Fibroblast of mammary gland (primary cell): ENCODE measurements at regions not wholly inside any gene's neighbourhood (a gene's known extent, or its start where the extent isn't known, plus 50 kb on each side); places are given as distances from the start of the nearest gene placed in this dataset.

ENCODE experiments used
- DNase-seq: peaks from one replicate; pipeline ENCODE4 v3.0.0-alpha.2; 2010; ENCODE audit warnings: low read depth
- H3K4me3 ChIP-seq: 2 replicates; pipeline ENCODE4 v1.5.1; 2011; ENCODE audit warnings: low read depth, mild to moderate bottlenecking, low read length, moderate library complexity; ENCODE audit not compliant: control insufficient read depth
- CTCF ChIP-seq: conservative IDR thresholded peaks from 2 replicates; pipeline ENCODE4 v1.5.1; 2011; ENCODE audit warnings: low read depth, low read length, inconsistent platforms; ENCODE audit not compliant: control insufficient read depth, insufficient read depth

DNA sequence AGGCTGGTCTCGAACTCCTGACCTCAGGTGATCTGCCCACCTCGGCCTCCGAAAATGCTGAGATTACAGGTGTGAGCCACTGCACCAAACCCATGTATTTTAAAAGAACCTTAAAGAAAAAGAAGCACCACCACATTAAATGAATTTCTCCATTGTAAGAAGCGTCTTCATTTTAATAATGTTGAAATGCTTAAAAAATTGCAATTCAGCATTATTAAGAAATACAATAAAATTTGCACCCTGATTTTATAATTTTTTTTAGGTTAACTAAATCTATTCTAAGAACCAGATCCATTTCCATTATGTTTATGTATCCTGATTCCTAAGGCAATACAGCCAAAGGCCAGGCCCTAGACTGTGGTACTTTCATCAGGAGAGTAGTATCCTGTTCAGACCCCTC is 167.2 kb downstream of the BTC start:
- TF ChIP-seq CTCF = no peak
- no peak overlapping the region for H3K4me3 ChIP-seq
- DNase-seq = no peak

- H3K4me3 ChIP-seq = no peak overlapping the region
- no peak for TF ChIP-seq CTCF
- DNase-seq = no peak
Measured at GRCh38 chr4:74627504-74627903, 166.8 kb downstream of the BTC start.

DNA sequence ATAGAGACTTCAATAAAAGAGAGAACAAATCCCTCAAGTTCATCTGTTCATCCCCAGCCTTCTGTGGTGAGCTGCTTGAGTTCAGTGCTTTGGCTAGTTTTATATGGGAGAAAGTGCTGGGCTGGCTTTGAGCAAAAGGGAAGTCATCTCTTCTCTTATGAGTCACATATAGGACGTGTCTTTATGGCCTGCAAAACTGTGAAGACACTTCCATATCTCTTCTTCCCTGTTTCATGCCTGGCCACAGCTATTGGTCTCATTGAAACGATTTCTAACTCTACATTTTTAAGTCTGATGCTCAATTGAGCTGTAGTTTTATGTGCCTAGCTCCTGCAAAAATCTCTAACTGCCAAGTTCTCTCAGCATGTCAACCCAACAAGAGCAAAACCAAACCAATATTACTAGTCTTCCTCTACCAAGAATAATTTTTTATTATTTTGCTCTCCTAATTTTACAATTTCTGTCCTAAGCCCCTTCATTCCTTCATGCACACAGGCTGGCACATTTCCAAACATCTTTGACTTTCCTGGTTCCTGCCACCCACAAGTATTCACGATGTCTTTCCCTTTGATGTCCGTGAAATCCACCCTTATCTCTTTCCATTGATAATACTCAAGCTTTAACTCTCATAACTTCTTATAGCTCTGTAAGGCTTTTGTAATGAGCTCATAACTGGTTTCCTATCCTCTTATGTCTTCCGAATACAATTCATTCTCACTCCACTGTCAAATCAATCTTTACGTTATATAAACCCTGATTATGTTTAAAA is 165.3 kb downstream of the BTC start:
- TF ChIP-seq CTCF = no peak
- H3K4me3 ChIP-seq = no peak overlapping the region
- peak; percentile 57 for DNase-seq

DNA sequence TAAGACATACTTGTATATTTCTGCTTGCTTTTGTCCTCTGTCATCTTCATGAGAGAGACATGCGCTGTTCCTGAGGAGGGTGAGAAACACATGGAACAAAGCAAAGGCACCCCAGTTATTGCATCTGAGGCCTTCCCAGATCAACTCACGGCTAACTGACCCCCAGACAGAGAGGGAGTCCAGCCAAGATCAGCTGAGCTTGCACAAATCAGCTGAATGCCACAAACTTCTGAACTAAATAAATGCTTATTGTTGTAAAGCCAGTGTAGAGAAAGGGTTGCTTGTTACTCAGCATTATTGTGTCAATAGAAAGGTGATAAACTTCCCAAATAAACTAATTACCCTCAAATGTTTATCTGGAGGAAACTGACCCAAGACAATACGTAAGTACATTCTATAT is 163.8 kb downstream of the BTC start:
- no peak for TF ChIP-seq CTCF
- no peak overlapping the region for H3K4me3 ChIP-seq
- no peak for DNase-seq

DNA sequence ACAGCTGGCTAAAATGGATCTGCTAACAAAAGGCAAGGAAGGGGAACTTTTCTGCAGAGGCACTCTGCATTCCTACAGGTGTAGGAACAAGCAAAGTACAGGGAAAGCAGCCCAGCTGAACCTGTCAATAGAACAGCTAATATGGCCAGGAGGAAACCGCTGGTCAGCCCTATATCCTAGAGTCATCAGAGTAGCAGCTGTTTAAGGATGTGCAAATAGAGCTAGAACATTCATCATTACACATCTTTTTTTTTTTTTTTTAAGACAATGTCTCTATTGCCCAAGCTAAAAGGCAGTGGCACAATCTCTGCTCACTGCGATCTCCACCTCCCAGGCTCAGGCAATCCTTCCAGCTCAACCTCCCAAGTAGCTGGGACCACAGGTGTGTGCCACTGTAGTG is 163.0 kb downstream of the BTC start:
- peak; percentile 80 for DNase-seq
- TF ChIP-seq CTCF = no peak

GRCh38 chr4:74631988-74632387 is 162.3 kb downstream of the BTC start:
- TF ChIP-seq CTCF = no peak
- H3K4me3 ChIP-seq = no peak overlapping the region
- no peak for DNase-seq

More for the DNA sequence above, 163.0 kb downstream of the BTC start:
- no peak overlapping the region for H3K4me3 ChIP-seq
